Activated CD4-positive, alpha-beta T cell treated with anti-CD3 and anti-CD28 coated beads for 48 hours (primary cell): ENCODE measurements at regions not wholly inside any gene's neighbourhood (a gene's known extent, or its start where the extent isn't known, plus 50 kb on each side); places are given as distances from the start of the nearest gene placed in this dataset.
"Not testable (repeated sequence)": the region's sequence is repeated elsewhere in the genome, so short reads cannot be mapped to it uniquely, and the experiment has no call there.

Experiments
- DNase-seq: peaks from one replicate; pipeline ENCODE4 v3.0.0-alpha.2; 2020

DNA sequence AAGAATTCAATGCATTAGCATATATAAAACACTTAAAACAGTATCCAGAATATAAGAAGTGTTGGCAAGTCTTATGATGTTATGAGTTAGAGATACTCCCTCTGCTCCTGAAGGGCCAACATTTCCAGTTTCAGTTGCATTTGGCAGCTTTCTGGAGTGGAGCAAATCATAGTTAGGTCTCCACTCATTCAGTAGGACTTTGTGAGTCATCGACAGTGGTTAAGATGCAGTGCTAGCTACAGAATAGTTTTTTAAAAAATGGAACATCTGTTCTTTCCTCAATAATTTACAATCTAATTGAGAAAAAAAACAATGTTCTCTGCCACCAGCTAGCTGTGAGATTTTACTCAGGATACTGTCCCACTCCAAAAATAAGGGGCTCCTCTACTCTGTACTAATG, 389.1 kb downstream of the HLX start:
- no peak for DNase-seq

DNA sequence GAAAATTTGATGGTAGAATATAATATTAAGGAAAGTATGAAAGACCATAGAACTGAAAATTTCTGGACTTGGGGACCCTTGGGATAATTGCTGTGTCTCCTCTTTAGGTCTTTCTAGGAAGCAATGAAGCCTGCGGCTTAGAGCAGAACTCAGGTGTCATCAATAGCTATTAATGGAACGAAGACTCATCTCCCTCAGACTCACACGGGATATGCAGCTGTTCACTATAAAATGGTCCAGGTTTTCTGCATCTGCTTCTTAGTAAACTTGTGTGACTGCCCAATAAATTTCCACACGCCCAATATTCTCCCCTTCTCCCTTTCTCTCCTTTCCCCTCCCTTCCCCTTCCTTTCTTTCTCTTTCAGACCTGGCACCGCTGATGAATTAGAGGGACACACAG, 392.5 kb downstream of the HLX start:
- no peak for DNase-seq

DNA sequence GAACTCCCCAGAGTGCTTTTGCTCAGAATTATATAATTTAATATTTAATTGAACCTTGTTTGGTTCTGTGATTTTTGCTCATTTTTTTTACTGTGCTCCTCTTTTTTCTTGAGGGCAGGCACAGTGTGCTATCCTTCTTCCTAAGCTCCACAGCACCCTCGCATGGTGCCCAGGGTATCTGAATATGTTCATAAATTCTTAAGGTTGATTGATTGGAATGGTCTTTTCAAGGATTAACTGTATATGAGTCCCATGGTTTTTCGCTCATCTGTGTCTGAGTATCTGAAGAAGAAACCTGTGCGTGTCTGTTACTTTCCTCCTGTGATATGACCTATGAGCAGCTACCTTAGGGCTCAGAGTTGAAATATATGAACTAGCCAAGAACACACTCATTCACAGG, 393.7 kb downstream of the HLX start:
- DNase-seq = no peak

DNA sequence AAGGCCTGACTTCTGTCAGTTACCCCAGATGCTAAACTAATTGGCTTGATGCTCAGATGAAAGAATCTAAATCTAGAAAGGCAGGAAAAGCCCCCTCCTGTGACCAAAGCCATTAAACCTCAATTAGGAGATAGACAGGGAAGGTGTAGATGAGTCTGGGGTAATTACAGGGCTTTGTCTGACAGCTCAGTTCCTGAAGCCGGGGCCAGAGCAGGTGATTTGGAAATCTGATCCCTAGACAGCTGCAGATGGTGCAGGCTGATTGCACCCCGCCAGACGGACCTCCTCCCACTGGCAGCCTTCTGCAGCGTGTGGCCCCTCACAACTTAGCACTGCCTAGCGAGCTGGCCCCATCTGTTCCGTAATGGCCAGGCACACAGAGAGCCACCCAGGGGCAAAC, 395.1 kb downstream of the HLX start:
- DNase-seq = no peak

DNA sequence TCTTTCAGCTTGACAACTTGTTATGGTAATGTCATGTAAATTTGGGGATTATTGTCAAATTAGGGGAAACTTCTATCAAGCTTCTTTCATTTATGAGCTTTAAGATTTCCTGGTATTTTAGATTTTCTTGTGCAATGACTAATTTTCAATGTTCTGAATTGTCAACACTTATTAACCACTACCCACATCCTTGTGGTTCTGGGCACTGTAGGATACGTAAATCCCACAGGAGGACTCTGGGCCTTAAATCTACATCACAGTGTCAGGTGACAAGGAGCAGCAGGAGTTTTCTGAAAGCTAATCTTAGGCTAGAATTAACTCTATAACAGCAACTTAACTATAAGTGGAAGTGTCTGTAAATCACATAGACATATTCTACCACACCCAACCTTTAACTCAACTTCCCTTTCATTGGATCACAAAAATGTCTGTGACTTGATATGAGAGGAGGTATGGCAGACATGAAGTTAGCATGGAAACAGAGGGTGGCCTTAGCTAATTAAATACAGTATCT, 397.7 kb downstream of the HLX start:
- no peak for DNase-seq

DNA sequence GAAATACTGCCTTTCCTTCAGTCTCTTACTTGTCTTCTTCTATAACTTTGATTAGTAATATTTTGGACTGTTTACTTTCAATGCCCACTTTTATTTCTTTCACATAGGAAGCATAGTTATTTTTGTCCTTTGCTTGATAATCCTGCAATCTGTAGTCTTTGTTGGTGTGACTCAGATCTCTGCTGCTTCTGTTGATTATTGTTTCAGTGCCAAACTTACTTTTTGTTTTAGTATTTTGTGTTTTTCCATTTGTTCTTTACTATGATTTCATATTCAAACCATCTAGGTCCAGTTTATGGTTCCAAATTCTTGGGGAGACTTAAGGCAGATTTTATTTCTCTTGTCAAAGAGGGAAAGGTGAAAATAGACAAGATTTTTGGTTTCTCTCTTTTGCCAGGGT, 399.9 kb downstream of the HLX start:
- no peak for DNase-seq

DNA sequence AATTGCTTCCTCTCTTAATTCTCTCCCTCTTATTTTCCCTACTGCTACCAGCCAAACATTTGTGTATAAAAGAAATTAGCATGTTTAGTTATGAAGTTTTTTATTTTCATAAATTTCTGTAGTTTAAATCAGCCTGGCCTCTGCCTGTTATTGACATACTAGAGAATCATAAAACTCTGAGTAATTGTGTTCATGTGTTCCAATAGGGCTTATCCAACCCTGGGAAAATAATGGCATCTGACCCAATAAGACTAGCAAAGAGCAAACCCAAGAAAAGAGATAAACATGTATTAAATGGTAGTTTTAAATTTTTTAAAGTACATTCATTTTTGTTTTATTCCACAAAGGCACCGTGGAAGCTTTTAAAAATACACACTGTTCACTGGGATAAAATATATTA, 404.3 kb downstream of the HLX start:
- no peak for DNase-seq

DNA sequence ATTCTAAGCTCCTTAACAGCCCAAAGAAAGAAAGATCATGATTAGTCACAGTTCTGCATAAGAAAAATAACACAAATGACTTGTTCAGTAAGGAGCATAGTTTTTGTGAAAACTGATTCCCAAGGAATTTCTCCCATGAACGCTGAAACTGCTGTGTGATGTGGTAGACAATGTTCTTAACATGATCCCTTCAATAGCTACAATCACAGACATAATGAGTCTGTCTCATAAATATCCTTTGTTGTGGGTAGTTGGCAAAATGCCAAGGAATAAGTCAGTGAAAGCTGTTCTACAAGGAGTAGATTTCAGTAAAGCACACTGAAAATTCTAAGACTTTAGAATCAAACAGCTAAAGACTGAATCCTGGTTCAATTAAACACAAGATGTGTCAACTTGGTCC, 404.8 kb downstream of the HLX start:
- no peak for DNase-seq

DNA sequence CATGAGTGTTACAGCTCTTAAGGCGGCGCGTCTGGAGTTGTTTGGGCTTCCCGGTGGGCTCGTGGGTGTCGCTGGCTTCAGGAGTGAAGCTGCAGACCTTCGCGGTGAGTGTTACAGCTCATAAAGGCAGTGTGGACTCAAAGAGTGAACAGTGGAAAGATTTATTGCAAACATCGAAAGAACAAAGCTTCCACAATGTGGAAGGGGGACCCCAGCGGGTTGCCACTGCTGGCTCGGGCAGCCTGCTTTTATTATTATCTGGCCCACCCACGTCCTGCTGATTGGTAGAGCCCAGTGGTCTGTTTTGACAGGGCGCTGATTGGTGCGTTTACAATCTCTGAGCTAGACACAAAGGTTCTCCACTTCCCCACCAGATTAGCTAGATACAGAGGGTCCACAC, 405.7 kb downstream of the HLX start:
- not testable (repeated sequence) for DNase-seq

DNA sequence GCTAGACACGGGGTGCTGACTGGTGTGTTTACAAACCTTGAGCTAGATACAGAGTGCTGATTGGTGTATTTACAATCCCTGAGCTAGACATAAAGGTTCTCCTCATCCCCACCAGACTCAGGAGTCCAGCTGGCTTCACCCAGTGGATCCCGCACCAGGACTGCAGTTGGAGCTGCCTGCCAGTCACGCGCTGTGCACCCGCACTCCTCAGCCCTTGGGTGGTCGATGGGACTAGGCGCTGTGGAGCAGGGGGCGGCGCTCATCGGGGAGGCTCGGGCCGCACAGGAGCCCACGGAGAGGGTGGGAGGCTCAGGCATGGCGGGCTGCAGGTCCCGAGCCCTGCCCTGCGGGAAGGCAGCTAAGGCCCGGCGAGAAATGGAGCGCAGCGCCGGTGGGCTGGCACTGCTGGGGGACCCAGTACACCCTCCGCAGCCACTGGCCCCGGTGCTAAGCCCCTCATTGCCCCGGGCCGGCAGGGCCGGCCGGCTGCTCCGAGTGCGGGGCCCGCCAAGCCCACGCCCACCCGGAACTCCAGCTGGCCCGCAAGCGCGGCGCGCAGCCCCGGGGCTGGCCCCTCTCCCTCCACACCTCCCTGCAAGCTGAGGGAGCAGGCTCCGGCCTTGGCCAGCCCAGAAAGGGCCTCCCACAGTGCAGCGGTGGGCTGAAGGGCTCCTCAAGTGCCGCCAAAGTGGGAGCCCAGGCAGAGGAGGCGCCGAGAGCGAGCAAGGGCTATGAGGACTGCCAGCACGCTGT, 406.4 kb downstream of the HLX start:
- DNase-seq = not testable (repeated sequence)

DNA sequence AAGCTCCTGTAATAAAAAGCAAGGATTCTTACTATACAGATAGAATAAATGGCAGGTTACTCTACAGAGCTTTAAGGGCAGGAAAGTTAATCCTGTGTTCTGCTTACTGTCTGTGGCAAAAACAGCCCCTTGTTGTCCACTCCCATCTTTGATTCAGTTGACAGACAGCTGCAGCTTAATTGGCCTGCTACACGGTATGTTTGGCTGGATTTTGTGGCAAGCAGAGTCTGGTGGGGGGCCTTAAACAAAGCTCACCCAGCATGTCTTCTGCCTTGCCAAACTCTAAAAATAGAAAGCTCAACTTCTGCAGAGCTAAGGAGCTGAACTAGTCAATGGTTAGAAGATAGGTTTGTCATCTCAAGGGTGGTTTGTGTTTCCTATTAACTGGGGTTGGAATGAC, 407.2 kb downstream of the HLX start:
- no peak for DNase-seq

DNA sequence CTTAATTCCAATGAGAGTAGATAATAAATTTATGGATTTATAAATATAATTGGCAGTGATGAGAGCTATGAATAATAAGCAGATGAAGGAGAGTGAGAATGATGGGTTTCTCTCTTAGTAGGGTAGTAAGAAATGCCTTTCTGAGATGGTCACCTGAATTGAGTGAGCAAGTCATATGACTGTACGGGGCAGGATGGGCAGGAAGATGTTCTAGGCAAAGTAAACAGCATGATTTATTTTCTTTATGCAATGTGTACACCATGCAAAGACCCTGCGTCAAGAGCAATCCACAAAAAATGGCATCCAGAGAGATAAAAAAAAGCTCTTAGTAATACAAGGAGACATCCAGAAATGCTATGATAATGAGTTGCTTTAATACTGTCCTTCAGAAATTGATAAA, 409.9 kb downstream of the HLX start:
- DNase-seq = no peak

DNA sequence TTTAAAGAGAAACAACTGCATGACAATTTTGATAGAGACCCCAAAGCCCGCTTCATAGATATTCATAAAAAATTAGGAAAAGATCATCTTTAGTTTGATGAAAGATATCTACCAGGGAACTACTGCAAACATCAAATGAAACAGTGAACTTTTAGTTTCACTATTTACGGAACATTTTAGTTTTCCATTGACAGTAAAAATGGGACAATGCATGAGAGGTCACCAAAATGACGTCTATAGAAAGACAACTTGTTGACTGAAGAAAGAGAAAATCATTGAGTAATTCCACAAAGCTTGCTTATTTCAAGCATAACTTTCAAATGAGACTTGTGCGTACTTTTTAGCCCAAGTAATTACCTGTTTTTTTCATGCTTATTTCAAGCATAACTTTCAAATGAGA, 411.4 kb downstream of the HLX start:
- no peak for DNase-seq

DNA sequence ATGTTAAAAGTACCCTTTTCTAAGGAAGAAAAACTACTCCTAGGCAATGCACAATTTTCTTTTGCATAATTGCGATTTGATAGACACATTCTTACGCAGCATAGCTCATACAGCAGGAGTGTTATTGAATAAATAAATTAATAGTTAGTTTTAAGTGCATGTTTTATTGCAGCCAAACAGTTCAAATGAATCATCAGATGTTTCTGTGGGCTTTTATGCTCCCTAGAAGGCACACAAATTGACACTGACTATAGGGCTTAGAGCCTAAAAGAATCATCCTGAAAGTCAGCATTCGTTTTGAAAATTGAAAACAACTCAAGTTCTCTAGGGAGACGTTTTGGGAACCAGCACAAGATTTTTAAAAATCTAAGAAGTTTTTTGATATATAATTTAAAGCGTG, 411.9 kb downstream of the HLX start:
- DNase-seq = no peak

DNA sequence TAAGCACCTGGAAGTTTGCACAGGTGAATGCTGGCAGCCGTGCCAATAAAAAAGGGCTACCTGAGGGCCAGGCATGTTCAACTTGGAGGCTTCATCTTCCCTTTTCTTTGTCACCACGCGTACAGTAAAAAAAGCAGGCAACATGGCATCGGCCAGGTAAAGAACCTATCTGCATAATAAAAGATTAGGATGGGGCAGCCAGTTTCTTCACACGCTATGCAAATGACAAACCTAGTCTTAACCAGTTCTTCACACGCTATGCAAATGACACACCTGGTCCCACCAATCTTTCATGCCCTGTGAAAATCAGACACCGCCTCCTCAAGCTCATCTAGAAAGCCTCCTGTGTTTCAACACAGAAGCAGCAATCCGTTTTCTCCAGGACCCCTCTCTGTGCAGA, 413.4 kb downstream of the HLX start:
- no peak for DNase-seq

DNA sequence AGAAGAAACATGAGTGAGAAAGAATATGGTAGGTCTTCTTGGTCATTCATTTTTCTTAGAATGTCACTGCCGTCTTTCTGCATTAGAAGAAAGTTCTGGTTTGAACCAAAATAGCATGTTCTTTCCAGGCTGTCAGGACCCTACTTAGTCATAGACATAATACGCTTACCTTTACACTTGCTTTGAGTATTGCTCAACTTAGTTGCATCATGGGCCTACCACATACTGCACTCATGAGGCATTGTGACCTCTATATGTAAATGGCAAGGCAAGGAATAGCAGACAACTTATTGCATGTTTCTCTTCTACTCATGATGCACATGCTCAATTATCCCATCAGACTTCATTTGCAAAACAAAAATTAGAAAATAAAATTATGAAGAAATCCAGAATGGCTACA, 415.0 kb downstream of the HLX start:
- no peak for DNase-seq

DNA sequence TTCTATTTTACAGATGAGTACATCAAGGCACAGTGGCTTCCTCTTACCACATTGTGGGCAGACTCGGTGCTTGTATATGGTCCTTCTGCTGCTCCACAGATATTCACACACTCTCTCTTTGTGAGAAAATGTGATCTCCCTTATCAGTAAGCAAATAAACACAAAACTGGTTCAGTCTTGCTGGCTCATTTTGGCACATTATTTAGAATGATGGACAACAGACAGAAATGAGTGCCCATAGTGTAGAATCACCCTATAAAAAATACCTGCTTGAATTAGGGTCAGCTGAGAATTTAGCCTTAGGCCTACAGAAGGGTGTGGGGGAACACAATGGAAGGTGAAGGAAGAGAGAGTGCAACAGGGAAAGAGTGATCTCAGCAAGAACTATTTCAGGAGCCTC, 423.1 kb downstream of the HLX start:
- no peak for DNase-seq

DNA sequence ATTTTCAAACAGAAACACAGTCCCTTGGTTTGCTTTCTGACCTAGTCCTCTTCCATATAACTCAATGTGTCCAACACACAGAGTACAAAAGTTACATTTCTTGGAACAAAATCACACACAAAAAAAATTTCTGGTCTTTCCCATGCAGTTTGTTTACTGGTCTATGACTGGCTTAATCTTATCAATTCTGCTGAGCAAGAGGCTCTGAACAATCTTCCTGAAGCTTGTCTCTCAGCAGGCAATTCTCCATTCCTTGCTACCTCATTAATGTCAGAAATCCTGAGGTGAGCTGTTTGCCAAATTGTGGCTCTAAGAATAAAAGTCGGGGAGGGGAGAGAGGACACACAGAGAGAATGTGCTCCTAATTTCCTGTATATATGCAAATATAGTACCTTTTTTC, 423.6 kb downstream of the HLX start:
- DNase-seq = no peak

DNA sequence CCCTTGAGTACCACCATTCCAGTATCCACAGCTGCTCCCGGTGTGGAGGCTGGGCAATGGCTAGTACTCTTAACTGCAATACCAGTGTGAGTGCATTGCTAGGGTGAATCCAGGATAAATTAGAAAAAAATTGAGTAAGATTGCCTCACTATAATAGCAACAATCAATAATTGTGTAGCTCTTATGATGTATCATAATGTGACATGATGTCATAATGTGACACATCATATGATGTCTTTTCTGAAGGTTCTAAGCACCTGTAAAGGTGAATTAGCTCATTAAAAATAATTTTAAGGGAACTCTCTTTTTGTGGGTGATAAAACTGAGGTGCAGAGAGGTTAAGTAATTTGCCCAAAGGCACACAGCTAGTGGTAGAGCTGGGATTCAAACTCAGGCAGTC, 424.4 kb downstream of the HLX start:
- no peak for DNase-seq

DNA sequence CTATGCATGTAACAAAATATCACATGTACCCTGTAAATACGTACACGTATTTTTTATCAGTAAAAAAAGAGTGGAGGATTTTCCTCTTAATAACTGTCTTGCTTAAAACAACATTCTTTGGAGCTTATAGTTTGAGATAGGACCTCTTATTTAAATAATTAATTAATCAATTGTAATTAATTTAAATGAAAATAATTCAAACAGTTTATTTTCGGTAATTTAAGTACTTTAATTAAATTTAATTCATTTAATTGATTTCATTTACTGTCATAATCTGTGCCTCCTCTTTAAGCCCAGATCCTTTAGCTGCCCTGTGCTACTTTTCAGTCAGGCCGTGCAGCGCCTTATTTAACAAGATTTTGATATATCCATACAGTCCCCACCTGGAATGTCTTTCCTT, 427.0 kb downstream of the HLX start:
- DNase-seq = no peak

DNA sequence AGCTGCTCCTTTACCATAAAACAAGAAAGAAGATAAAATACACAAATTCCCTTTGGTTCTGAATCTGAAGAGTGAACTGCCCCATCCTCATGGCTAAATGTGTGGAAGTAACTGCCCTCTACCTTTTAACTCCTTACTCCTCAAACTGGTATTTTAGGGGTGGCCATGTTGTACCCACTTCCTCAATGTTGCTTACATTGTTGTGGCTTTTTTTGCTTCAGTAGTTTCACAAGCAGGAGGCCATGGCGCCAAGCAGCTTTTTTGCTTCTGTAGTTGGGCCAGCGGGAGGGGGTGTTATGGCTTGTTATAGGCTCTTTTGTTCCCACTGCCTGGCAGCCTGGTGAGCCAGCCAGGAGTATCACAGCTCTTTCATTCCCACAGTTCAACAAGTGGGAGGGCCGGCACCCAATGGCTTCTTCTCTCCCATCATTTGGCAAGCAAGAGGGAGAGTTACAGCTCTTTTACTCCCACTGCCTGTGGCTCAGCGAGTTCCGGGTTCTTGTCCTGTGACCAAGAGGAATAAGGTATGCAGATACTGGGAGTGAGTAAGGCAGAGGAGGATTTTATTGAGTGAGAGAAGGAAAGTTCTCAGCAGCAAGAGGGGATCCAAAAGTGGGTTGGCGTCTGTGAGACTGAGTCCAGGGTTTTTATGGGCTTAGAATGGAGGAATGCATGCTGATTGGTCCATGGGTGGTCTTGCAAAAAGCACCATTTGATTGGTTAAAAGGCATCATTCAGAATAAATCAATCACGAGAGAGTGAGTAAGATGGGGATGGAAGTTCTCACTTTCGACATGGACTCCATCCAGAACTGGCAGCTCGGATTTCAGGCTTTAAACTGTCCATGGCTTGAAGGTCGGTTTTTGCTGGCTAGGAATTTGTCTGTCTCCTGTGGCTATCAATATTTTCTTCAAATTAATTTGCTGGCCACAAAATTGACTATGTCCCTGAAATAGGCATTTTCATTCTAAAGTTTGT, 429.6 kb downstream of the HLX start:
- no peak for DNase-seq

DNA sequence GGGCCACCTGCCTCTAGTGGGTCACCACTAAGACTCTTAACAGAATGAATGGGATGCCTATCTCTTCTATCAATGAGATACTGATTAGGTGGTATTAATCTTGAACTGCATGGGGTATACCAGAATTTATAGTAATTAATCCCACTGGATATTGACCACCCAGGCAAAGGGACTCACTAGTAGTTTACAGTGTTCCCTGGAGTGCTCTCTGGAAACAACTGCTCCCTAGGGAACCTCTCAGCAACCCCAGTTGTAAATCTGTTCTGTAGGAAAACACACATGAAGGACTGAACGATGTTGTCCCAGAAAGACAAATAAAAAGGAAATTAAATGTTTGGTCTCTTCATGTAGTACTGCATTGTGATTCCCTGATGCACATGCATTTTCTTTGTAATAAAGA, 430.5 kb downstream of the HLX start:
- no peak for DNase-seq

DNA sequence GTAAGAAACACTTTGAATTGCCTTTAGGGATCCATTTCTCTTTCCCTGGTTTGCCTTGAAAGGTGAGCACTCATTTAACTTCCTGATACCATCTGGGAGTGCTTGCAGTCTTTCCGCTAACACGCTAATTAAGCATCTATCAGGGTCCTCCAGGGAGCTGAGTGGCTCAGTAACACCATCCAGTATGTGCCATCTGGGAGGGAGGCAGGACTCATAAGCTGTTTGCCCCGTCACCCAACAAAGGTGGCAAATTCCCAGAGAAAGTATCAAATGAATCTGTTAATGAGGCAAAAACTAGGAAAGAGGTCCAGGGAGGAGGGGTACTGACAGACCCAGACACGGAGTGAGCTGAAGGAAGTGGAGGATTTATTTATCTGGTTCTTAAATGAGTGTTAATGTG, 430.9 kb downstream of the HLX start:
- DNase-seq = no peak

DNA sequence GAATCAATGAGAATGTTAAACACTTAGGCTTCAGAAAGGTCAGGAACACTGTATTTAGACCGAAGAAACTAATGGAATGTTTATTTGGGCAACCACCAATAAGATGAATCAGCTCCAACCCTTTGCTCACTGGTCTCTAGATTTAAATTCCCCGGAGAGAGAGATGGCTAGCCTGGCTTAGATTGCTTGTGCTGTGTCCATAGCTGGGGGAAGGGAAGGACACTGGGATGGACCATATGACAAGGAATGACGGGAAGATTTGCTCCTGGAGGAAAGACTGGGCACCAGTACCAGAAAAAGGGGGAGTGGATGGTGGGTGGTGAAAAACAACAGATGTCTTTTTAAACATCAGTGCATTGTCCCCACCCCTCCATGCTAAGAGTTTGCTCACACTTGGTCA, 426.6 kb downstream of the DUSP10 start:
- DNase-seq = no peak
